NCI-H1417 (cell line): ENCODE measurements at regions not wholly inside any gene's neighbourhood (a gene's known extent, or its start where the extent isn't known, plus 50 kb on each side); places are given as distances from the start of the nearest gene placed in this dataset.
A peak's percentile ranks its signal among the peaks of the same experiment; 100 is the strongest.

Experiments used
- DNase-seq, 3 experiments: peaks; one replicate each; lab custom pipeline; 2025; lab: John Stamatoyannopoulos, UW

- DNase-seq, result no peak
Observed at GRCh38 chr5:30069441-30070263, 1123.8 kb upstream of the CDH6 start.

- DNase-seq, result peak in 1 of 3 experiments; percentile 19
Observed at GRCh38 chr5:30063503-30063902, 1130.0 kb upstream of the CDH6 start.

- DNase-seq, result no peak
Observed at GRCh38 chr5:30051976-30052375, 1141.5 kb upstream of the CDH6 start.

GRCh38 chr5:30050056-30050815 is 1143.2 kb upstream of the CDH6 start:
- no peak for DNase-seq

GRCh38 chr5:30042677-30043076 is 1150.8 kb upstream of the CDH6 start:
- DNase-seq, result no peak

- no peak for DNase-seq
Observed at GRCh38 chr5:30041831-30042385, 1151.6 kb upstream of the CDH6 start.

GRCh38 chr5:30041291-30041690 is 1152.2 kb upstream of the CDH6 start:
- DNase-seq, result no peak

GRCh38 chr5:30040488-30041118 is 1152.9 kb upstream of the CDH6 start:
- peak; percentile 58 to 92 (median 63) for DNase-seq

- DNase-seq, result no peak
Observed at GRCh38 chr5:30039379-30039778, 1154.1 kb upstream of the CDH6 start.

GRCh38 chr5:30034870-30035269 is 1158.6 kb upstream of the CDH6 start:
- no peak for DNase-seq

GRCh38 chr5:30030101-30030500 is 1163.4 kb upstream of the CDH6 start:
- DNase-seq, result peak in 2 of 3 experiments; percentile 13 to 52

GRCh38 chr5:30001826-30002225 is 1191.7 kb upstream of the CDH6 start:
- no peak for DNase-seq

- no peak for DNase-seq
Observed at GRCh38 chr5:30000231-30000630, 1193.3 kb upstream of the CDH6 start.

- no peak for DNase-seq
Observed at GRCh38 chr5:29995154-29995553, 1198.3 kb upstream of the CDH6 start.

GRCh38 chr5:29994519-29994918 is 1199.0 kb upstream of the CDH6 start:
- no peak for DNase-seq

- DNase-seq, result no peak
Observed at GRCh38 chr5:29993286-29993685, 1200.2 kb upstream of the CDH6 start.

GRCh38 chr5:29992248-29992647 is 1201.2 kb upstream of the CDH6 start:
- no peak for DNase-seq

- DNase-seq, result no peak
Observed at GRCh38 chr5:29990681-29991080, 1202.8 kb upstream of the CDH6 start.

- DNase-seq, result no peak
Observed at GRCh38 chr5:29984156-29984540, 1209.3 kb upstream of the CDH6 start.

- DNase-seq, result peak in 1 of 3 experiments; percentile 19
Observed at GRCh38 chr5:29983528-29984155, 1209.8 kb upstream of the CDH6 start.

GRCh38 chr5:29982457-29982856 is 1211.0 kb upstream of the CDH6 start:
- DNase-seq, result no peak

- DNase-seq, result no peak
Observed at GRCh38 chr5:29972597-29972996, 1220.9 kb upstream of the CDH6 start.
